HepG2 (cell line): ENCODE measurements at regions not wholly inside any gene's neighbourhood (a gene's known extent, or its start where the extent isn't known, plus 50 kb on each side); places are given as distances from the start of the nearest gene placed in this dataset.

Experiments
- ZNF33A ChIP-seq: sonication (generic); formaldehyde crosslinking; IDR thresholded peaks from 2 replicates; pipeline ENCODE4 v1.5.1; 2020; ENCODE audit warnings: missing genetic modification reagents, mild to moderate bottlenecking, moderate library complexity, borderline replicate concordance
- ZNF660 ChIP-seq: sonication (generic); formaldehyde crosslinking; IDR thresholded peaks from 2 replicates; pipeline ENCODE4 v1.5.1; 2020; ENCODE audit warnings: mild to moderate bottlenecking, low read depth, missing genetic modification reagents, borderline replicate concordance
- TF ChIP-seq, protein P1 (sequence below): sonication (generic); formaldehyde crosslinking; IDR thresholded peaks from 2 replicates; pipeline ENCODE4 v1.4.0; 2020; ENCODE audit warnings: missing genetic modification reagents

GRCh38 chr2:8132879-8133278 lies 549.0 kb upstream of the ID2 start:
- TF ChIP-seq ZNF660 (CRISPR knock-in tag) = no peak
- TF ChIP-seq ZNF33A (CRISPR knock-in tag) = no peak
- TF ChIP-seq, protein P1, sequence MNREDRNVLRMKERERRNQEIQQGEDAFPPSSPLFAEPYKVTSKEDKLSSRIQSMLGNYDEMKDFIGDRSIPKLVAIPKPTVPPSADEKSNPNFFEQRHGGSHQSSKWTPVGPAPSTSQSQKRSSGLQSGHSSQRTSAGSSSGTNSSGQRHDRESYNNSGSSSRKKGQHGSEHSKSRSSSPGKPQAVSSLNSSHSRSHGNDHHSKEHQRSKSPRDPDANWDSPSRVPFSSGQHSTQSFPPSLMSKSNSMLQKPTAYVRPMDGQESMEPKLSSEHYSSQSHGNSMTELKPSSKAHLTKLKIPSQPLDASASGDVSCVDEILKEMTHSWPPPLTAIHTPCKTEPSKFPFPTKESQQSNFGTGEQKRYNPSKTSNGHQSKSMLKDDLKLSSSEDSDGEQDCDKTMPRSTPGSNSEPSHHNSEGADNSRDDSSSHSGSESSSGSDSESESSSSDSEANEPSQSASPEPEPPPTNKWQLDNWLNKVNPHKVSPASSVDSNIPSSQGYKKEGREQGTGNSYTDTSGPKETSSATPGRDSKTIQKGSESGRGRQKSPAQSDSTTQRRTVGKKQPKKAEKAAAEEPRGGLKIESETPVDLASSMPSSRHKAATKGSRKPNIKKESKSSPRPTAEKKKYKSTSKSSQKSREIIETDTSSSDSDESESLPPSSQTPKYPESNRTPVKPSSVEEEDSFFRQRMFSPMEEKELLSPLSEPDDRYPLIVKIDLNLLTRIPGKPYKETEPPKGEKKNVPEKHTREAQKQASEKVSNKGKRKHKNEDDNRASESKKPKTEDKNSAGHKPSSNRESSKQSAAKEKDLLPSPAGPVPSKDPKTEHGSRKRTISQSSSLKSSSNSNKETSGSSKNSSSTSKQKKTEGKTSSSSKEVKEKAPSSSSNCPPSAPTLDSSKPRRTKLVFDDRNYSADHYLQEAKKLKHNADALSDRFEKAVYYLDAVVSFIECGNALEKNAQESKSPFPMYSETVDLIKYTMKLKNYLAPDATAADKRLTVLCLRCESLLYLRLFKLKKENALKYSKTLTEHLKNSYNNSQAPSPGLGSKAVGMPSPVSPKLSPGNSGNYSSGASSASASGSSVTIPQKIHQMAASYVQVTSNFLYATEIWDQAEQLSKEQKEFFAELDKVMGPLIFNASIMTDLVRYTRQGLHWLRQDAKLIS (CRISPR knock-in tag) = no peak
